ENCODE measurements at regions not wholly inside any gene's neighbourhood (a gene's known extent, or its start where the extent isn't known, plus 50 kb on each side); places are given as distances from the start of the nearest gene placed in this dataset.
A peak's percentile ranks its signal among the peaks of the same experiment; 100 is the strongest.
"Not testable (repeated sequence)": the region's sequence is repeated elsewhere in the genome, so short reads cannot be mapped to it uniquely, and the experiment has no call there.

DNA sequence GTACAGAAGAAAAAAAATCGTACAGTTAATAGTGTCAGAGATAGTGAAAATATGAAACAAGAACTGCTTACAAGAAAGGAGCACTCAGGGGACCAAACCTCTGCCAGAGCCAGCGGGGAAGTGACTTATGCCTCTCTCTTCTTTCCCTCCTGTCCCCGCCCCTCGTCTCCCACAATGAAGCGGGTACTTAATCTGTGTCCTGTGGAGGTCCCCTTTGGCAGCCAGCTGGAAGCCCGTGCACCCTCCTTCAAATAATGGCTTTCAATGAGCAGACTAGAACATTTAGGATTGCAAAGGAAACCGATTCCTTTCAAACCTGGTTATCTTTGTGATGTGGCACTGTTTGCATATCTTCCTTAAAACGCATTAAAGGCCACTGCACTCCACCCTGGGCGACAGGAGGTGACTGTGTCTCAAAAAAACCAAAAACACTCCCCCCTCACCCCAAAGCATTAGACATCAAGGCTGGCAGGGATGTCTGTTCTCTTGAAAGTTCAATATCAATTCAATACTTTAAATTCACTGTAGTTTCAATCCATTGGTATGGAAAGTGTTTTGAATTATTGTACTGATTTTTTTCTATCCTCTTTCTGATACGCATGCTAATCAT is 51.7 kb downstream of the PPIAL4C start:
- not testable (repeated sequence) for DNase-seq (ENCODE audit: low read depth)

DNA sequence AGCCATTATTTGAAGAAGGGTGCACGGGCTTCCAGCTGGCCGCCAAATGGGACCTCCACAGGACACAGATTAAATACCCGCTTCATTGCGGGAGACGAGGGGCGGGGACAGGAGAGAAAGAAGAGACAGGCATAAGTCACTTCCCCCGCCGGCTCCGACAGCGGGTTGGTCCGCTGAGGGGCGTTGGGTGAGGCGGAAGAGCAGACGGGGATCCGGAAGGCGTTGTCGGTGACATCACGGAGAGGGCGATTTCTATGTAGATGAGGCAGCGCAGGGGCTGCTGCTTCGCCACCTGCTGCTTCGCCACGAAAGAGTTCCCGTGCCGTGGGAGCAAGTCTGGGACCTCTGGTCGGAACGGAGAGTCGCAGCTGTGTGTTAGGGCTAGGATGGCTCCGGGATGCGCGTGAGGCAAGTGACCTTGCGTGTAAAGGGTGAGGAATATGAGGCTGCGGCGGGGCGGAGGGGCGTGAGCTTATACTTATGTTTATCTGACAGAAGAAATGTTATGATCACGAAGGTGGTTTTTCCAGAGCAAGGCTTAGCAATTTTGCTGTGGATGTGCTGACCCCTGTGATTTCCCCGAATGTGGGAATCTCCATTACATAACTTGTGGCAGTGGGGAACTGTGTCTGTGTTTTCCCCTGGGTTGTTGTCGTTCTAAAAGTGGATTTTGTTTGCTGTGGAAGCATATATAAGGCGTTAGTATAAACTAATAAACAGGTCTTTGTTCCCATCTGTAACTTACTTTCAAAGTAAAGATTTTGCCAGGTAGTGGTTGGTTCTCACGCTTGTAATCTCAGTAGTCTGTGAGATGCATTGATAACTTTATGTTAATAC is 52.9 kb downstream of the PPIAL4C start:
- DNase-seq (ENCODE audit: low read depth), result peak; percentile 84

- not testable (repeated sequence) for DNase-seq (ENCODE audit: low read depth)
Observed at GRCh38 chr1:149638481-149638880, 54.8 kb downstream of the PPIAL4C start.

DNA sequence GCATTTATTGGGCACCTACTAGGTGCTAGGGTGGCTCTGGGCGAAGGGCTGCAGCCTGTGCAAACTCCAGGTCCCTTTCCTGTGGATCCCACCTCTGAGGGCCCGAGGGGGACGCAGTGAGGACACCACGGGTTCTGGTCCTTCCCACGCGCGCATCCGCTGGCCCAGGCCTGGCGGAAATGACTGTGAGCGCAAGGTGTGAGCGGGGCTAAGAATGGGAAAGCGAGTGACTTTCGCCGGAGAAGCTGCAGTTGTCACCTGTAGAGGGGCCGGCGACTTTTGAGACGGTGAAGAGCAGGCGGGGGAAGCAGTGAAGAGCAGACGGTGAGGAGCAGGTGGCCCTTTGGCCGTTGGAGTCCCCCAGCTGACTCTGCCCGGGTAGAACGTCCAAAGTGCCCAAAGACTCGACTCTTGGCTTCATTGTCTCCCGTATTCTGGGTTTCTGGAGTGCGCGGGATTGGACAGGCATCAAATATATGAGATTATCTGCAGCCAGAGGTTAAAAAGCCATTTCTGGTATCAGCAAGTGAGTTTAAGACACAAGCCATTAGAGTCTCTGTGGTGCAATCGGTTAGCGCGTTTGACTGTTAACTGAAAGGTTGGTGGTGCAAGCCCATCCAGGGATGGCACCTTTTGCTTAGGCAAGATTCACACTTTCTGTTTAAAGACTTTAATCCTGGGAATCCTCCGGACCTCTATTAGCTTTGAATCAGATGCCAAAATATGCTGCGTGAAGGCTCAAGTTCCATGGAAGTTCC is 55.4 kb downstream of the PPIAL4C start:
- DNase-seq (ENCODE audit: low read depth), result not testable (repeated sequence)

DNA sequence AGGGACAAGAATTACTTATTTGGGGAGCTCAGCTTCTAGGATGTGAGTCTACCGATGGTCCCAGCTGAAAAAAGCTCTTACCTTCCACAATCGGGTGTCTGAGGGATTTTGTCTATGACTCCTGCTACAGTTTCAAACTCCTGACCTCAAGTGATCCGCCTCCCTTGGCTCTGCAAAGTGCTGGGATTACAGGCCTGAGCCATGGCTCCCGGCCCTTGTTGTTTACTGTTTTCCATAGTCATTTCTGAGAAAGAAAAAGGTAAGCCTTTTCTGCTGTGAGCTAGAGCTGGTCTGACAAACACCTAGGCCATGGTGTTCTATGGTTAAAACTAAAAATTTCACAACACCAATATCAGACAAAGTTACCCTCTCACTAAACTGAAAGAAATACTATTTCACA is 57.5 kb downstream of the PPIAL4C start:
- DNase-seq (ENCODE audit: low read depth), result not testable (repeated sequence)

- not testable (repeated sequence) for DNase-seq (ENCODE audit: low read depth)
Observed at GRCh38 chr1:149644818-149645217, 61.2 kb downstream of the PPIAL4C start.

- DNase-seq (ENCODE audit: low read depth), result not testable (repeated sequence)
Observed at GRCh38 chr1:149646360-149647017, 62.8 kb downstream of the PPIAL4C start.

DNA sequence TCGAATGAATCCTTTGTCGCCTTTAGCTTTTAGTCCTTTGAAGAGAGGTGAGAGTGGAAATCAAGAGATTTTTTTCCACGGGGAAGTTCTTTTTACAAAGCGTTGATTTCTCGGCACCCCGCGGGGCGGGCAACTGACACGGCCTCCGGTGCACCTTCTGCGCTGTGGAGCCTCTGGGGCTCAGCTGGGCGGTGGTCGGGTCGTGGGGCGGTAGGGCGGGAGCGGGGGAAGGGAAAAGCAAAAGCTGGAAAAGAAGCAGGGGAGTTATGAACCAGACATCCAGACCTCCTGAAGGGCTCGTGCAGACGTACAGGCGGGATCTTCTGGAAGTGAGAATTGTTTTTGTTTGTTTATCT is 63.3 kb downstream of the PPIAL4C start:
- not testable (repeated sequence) for DNase-seq (ENCODE audit: low read depth)

- not testable (repeated sequence) for DNase-seq (ENCODE audit: low read depth)
Observed at GRCh38 chr1:149657750-149658149, 74.1 kb downstream of the PPIAL4C start.

GRCh38 chr1:149658175-149658574 is 74.5 kb downstream of the PPIAL4C start:
- DNase-seq (ENCODE audit: low read depth), result not testable (repeated sequence)

DNA sequence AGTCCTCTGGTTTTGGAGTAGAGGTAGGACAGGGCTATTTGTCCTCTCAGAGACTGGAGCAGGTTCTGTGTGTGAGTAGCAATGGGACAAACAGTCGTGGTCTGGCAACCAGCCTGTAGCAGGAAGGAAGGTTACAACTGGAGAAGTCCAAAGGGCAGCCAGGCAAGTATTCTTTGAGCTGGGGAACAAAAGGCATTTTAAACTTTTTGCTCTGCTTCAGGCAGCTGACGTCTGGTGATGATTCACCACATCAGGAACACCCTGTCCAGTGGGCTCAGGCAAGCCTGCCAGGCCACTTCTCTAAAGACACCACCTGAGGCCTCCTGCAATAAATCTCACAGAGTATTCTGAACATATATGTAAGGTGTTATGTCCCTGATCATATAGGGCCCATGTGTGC is 81.0 kb downstream of the PPIAL4C start:
- DNase-seq (ENCODE audit: low read depth), result not testable (repeated sequence)

DNA sequence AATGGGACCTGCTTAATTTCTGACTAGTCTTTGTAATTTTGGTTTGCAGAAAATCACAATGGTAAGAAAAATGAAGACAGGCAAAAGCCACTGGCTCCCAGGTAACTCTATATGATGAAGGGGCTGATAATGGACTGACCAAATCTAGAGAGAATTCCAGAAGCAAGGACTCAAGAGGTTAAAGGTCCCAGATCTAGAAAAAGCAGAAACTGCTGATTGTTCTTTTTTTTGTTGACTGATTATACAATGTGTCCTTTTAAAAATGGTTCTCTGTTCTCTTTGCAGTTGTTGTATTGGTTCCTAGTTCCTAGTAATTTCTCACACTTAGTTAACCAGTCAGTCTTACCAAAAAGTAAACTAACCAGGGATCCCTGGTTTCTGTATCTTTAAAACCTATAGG is 81.4 kb downstream of the PPIAL4C start:
- DNase-seq (ENCODE audit: low read depth), result not testable (repeated sequence)

DNA sequence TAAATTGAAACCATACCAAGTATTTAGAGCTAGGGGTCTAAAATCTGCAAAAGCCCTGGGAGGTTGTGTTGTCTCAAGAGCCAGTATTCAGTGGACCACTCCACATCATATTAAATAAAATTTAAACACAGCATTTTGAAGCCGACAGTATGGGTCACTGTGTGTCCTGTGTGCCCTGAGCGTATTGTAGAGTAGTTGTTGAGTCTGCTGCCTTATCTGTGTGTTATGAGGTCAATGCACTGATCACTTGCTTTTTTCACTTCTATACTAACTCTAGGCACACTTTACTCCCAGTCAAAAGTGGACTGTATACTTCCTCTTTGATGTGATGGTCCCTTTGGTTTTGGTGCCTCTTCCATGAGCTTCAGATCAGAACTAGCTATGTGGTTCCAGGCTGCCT is 81.9 kb downstream of the PPIAL4C start:
- DNase-seq (ENCODE audit: low read depth), result not testable (repeated sequence)

- not testable (repeated sequence) for DNase-seq (ENCODE audit: low read depth)
Observed at GRCh38 chr1:149673231-149673909, 89.7 kb downstream of the PPIAL4C start.

GRCh38 chr1:149674921-149675320 is 91.3 kb downstream of the PPIAL4C start:
- DNase-seq (ENCODE audit: low read depth), result not testable (repeated sequence)

DNA sequence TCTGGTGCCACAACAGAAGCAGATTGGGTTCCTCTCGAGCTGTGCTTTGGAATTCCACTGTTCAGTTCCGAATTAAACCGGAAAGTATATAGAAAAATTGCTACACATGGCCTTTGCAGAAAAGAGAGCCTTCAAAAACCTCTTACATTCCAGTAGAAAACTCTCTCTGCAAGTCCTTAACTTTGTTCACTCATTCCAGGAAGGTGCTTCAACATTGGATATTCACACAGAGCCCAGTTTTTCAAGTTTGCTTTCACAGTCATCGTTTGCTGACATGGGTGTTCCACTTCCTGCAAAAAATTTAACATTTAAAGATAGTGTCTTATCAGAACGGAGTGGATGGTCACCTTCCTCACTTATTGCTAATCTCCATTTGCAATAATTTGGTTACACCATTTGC is 93.7 kb downstream of the PPIAL4C start:
- DNase-seq (ENCODE audit: low read depth), result not testable (repeated sequence)

- not testable (repeated sequence) for DNase-seq (ENCODE audit: low read depth)
Observed at GRCh38 chr1:149686593-149687238, 95.8 kb upstream of the FCGR1A start.

DNA sequence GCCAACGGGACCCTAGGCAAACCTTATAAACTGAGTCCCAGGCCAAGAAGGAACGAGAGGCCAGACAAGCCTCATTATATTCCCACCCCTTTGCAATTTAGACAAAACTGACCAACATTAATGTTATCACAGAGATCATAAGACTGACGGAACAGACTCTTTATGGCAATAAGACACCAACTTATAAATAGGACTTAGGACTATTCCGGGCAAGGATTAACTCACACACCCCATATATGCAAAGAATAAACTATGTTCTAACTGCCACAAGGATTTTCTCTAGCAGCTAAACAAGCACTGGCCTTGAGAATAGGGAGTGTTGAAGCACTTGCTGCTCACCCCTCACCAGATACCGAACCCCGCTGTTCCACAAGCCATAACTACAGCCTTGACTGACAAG is 91.1 kb upstream of the FCGR1A start:
- DNase-seq (ENCODE audit: low read depth), result not testable (repeated sequence)

DNA sequence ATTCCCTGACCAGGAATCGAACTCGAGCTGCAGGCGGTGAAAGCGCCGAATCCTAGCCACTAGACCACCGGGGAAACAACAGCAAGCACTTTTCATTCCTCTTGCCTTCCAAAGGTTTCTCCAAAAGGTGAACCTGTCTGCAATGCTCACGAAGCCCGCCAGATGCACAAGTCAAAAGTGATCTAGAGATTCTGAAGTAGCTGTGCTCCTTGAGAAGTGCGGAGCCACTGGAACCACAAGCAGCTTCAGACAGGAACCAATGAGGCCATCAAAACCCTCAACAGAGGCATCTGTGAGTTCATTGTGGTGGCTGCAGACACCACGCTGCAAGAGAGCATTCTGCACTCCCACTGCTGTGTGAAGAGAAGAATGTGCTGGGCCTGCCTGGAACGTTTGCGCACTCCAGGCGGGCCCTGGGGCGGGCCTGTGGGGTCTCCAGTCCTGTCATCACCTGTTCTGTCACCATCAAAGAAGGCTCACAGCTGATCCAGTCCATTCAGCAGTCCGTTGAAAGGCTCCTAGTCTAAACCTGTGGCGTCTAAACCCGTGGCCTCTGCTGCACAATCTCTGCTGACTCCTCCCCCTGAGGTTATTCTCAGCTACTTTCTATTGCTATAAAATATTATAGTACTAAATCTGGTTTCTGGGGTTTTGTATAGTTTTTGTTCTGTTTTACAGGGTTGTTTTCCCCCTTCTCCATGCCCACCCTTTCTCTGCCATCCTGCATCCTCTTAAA is 89.5 kb upstream of the FCGR1A start:
- not testable (repeated sequence) for DNase-seq (ENCODE audit: low read depth)

DNA sequence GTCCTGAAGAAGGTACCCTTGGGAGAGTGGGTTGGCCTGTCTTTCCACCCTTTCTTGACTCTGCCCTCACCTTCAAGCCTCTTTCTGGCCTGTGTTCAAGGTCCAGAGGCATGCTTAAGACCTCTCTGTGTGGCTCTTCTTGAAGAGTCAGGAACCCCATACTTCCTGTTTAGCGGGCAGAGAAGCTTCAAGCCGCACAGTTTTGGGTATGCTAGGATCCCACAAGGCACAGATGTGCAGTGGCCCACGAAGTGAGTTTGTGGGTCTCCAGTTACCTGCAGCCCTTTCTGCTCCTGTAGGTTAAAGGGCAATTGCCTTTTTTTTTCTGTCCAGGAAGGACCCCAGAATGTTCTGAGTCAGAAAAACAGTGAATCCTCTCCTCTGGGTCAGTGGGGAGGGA is 87.4 kb upstream of the FCGR1A start:
- DNase-seq (ENCODE audit: low read depth), result not testable (repeated sequence)
